IMR-90 (cell line): ENCODE measurements at regions not wholly inside any gene's neighbourhood (a gene's known extent, or its start where the extent isn't known, plus 50 kb on each side); places are given as distances from the start of the nearest gene placed in this dataset.

Experiments
- ATAC-seq: fragments of 200-7000 bp; cut with Tn5 transposase; 2 replicates; pipeline ENCODE4 v1.9.1; 2020; ENCODE audit warnings: low read depth, mild to moderate bottlenecking, moderate library complexity
- BruUV-seq: library from RNA; stranded (reverse); fragments of 400-500 nt; replicated peaks from 2 replicates; lab custom pipeline; 2021; lab: Mats Ljungman, UMichigan
- CTCF ChIA-PET: fragments of 300-600 bp; formaldehyde crosslinking; extraction: SDS; loops from one replicate; lab custom pipeline; 2021; ENCODE audit warnings: antibody characterized with exemption; lab: Yijun Ruan, JAX
- POLR2A ChIA-PET: fragments of 300-600 bp; sonication (Branson Sonifier 250); formaldehyde crosslinking; loops from one replicate; lab custom pipeline; 2022; ENCODE audit warnings: antibody characterized with exemption; ENCODE audit not compliant: unreplicated experiment; lab: Charles Lee
- DNase-seq: peaks from one replicate; pipeline ENCODE4 v3.0.0; 2013
- H2AFZ ChIP-seq: replicated peaks from 2 replicates; pipeline ENCODE3; 2013; ENCODE audit warnings: low read length, mild to moderate bottlenecking; ENCODE audit not compliant: poor library complexity
- H2AK5ac ChIP-seq: 2 replicates; pipeline ENCODE4 v1.6.1; 2013; ENCODE audit warnings: low read depth, low read length, inconsistent platforms
- H2AK9ac ChIP-seq: replicated peaks from 2 replicates; pipeline ENCODE3; 2013; ENCODE audit warnings: mild to moderate bottlenecking, low read depth, low read length, moderate library complexity; ENCODE audit not compliant: poor library complexity
- H2BK120ac ChIP-seq: 2 replicates; pipeline ENCODE4 v1.6.1; 2013; ENCODE audit warnings: low read depth, low read length, inconsistent platforms
- H2BK15ac ChIP-seq: 3 replicates; pipeline ENCODE4 v1.6.1; 2013; ENCODE audit warnings: low read depth, low read length, inconsistent platforms
- H2BK20ac ChIP-seq: 2 replicates; pipeline ENCODE4 v1.6.1; 2013; ENCODE audit warnings: low read depth, mild to moderate bottlenecking, inconsistent platforms, low read length, moderate library complexity
- H2BK5ac ChIP-seq: 2 replicates; pipeline ENCODE4 v1.6.1; 2013; ENCODE audit warnings: mild to moderate bottlenecking, low read depth, low read length, inconsistent platforms; ENCODE audit not compliant: poor library complexity, severe bottlenecking
- H3K14ac ChIP-seq: replicated peaks from 2 replicates; pipeline ENCODE4 v1.6.1; 2013; ENCODE audit warnings: low read depth, low read length, inconsistent platforms
- H3K18ac ChIP-seq: 2 replicates; pipeline ENCODE4 v1.6.1; 2013; ENCODE audit warnings: low read depth, low read length, control low read depth
- H3K23ac ChIP-seq: 2 replicates; pipeline ENCODE4 v1.6.1; 2013; ENCODE audit warnings: low read depth, low read length, inconsistent platforms
- H3K27ac ChIP-seq: 2 replicates; pipeline ENCODE4 v1.5.1; 2013; ENCODE audit warnings: mild to moderate bottlenecking, control low read depth, low read length; ENCODE audit not compliant: insufficient read depth
- H3K27me3 ChIP-seq: 2 replicates; pipeline ENCODE4 v1.6.1; 2013; ENCODE audit warnings: low read length; ENCODE audit not compliant: control insufficient read depth, insufficient read depth
- H3K36me3 ChIP-seq: 2 replicates; pipeline ENCODE4 v1.6.1; 2013; ENCODE audit warnings: low read length, mixed read lengths; ENCODE audit not compliant: control insufficient read depth, insufficient read depth
- H3K4ac ChIP-seq: 2 replicates; pipeline ENCODE4 v1.6.1; 2013; ENCODE audit warnings: low read depth, low read length, inconsistent platforms
- H3K4me1 ChIP-seq: 2 replicates; pipeline ENCODE4 v1.6.1; 2013; ENCODE audit warnings: low read length, mixed read lengths; ENCODE audit not compliant: control insufficient read depth, insufficient read depth
- H3K4me2 ChIP-seq: 2 replicates; pipeline ENCODE4 v1.6.1; 2013; ENCODE audit warnings: low read depth, mild to moderate bottlenecking, control low read depth, low read length, moderate library complexity
- H3K4me3 ChIP-seq: 2 replicates; pipeline ENCODE4 v1.5.1; 2013; ENCODE audit warnings: low read depth, mild to moderate bottlenecking, control low read depth, low read length, moderate library complexity; ENCODE audit not compliant: insufficient read depth
- H3K56ac ChIP-seq: 2 replicates; pipeline ENCODE4 v1.6.1; 2013; ENCODE audit warnings: low read length, inconsistent platforms; ENCODE audit not compliant: insufficient read depth; ENCODE audit errors: extremely low read depth
- H3K79me1 ChIP-seq, 2 experiments: 2 replicates each; pipeline ENCODE4 v1.6.1; 2013; ENCODE audit warnings: low read length in 2 of 2, inconsistent platforms in 1 of 2, low read depth in 1 of 2
- H3K9ac ChIP-seq: 2 replicates; pipeline ENCODE4 v1.6.1; 2013; ENCODE audit warnings: low read depth, low read length, control low read depth
- H3K9me1 ChIP-seq: 2 replicates; pipeline ENCODE4 v1.6.1; 2013; ENCODE audit warnings: low read length, inconsistent platforms; ENCODE audit not compliant: insufficient read depth
- H3K9me3 ChIP-seq: 2 replicates; pipeline ENCODE4 v1.6.1; 2013; ENCODE audit warnings: low read length; ENCODE audit not compliant: control insufficient read depth, insufficient read depth
- H4K20me1 ChIP-seq: 2 replicates; pipeline ENCODE4 v1.6.1; 2013; ENCODE audit warnings: low read length, inconsistent platforms; ENCODE audit not compliant: insufficient read depth
- H4K5ac ChIP-seq: 2 replicates; pipeline ENCODE4 v1.6.1; 2013; ENCODE audit warnings: mild to moderate bottlenecking, low read depth, low read length, control low read depth
- H4K8ac ChIP-seq, 2 experiments: 2 replicates each; pipeline ENCODE4 v1.6.1; 2013; ENCODE audit warnings: low read depth in 2 of 2, low read length in 2 of 2, control low read depth in 1 of 2, inconsistent platforms in 1 of 2
- H4K91ac ChIP-seq: 2 replicates; pipeline ENCODE4 v1.6.1; 2013; ENCODE audit warnings: low read depth, low read length, inconsistent platforms; ENCODE audit not compliant: insufficient read depth
- CEBPB ChIP-seq: IDR thresholded peaks from 2 replicates; pipeline ENCODE4 v1.6.1; 2012; ENCODE audit warnings: low read depth, low read length, improper control_type of control experiment
- POLR2A ChIP-seq: IDR thresholded peaks from 2 replicates; pipeline ENCODE4 v1.6.1; 2012; ENCODE audit warnings: mild to moderate bottlenecking, low read depth, low read length
- SMC3 ChIP-seq: fragments of 150-350 bp; IDR thresholded peaks from 2 replicates; pipeline ENCODE4 v1.6.1; 2016; ENCODE audit warnings: low read depth, mild to moderate bottlenecking, antibody characterized with exemption, low read length, moderate library complexity
- WGBS, 2 experiments: methylation state at CpG; one replicate each; pipeline versions ENCODE4 v1.1.5 to v1.1.7; 2013; ENCODE audit warnings: missing lambda C conversion rate in 2 of 2; ENCODE audit not compliant: insufficient read length in 1 of 2; ENCODE audit errors: extremely low coverage in 2 of 2; 5-methylcytosine and 5-hydroxymethylcytosine counted together
- dilution Hi-C: fragments of 300-500 bp; cut with HindIII; formaldehyde crosslinking; loops from one replicate; pipeline ENCODE4 v1.14.3; 2018; ENCODE audit warnings: low sequenced_read_pairs; ENCODE audit not compliant: unreplicated experiment
- in situ Hi-C: fragments of 300-500 bp; cut with MboI; formaldehyde crosslinking; loops from 3 replicates; pipeline ENCODE4 v1.14.3; 2019; ENCODE audit warnings: low sequenced_read_pairs, inconsistent platforms, mixed read lengths
- intact Hi-C: fragments of 100-400 bp; cut with micrococcal nuclease; formaldehyde crosslinking; loops from 2 replicates; pipeline ENCODE4 v1.10.0; 2022

- no peak for DNase-seq
- Histone ChIP-seq H3K4me3 (no peak overlapping the region), H4K5ac (no peak overlapping the region), H2BK15ac (no peak overlapping the region), H2AFZ (no peak overlapping the region), H3K79me1 (no peaks in the 10 kb centered on the region), H3K27ac (no peak overlapping the region), H3K9me3 (no peaks in the 10 kb centered on the region), H2BK5ac (no peak overlapping the region), H3K14ac (no peak overlapping the region), H3K4me2 (no peak overlapping the region), H4K91ac (no peak overlapping the region), H3K4ac (no peak overlapping the region), H2BK120ac (no peak overlapping the region), H3K27me3 (no peaks in the 10 kb centered on the region; the same call in none of the 2 replicates), H3K56ac (no peak overlapping the region), H4K20me1 (no peaks in the 10 kb centered on the region), H3K9ac (no peak overlapping the region), H2BK20ac (no peak overlapping the region), H3K36me3 (no peaks in the 10 kb centered on the region), H2AK5ac (no peak overlapping the region), H3K18ac (no peak overlapping the region), H4K8ac (no peak overlapping the region), H2AK9ac (no peak overlapping the region), H3K9me1 (0 out of 2 replicates have a peak, but pooled peaks cover 3% of the 10 kb centered on the region), H3K4me1 (no peaks in the 10 kb centered on the region), H3K23ac (no peak overlapping the region)
- in situ Hi-C loops (no loop called here), dilution Hi-C loops (no loop called here), intact Hi-C loops (no loop called here)
- no TSS peak for BruUV-seq
- CTCF ChIA-PET = no interaction called here
- ATAC-seq = no peak
- no CpG with 5 or more reads among the region's 4 CpGs for WGBS, 2 experiments
- POLR2A ChIA-PET = no interaction called here
- TF ChIP-seq CEBPB = no peak
- no peak for TF ChIP-seq POLR2A
- TF ChIP-seq SMC3 = no peak
Measured at GRCh38 chr6:90361174-90361573, 64.5 kb upstream of the BACH2 start.
